Adrenal gland (tissue), 9 donors: ENCODE measurements at regions not wholly inside any gene's neighbourhood (a gene's known extent, or its start where the extent isn't known, plus 50 kb on each side); places are given as distances from the start of the nearest gene placed in this dataset.

Experiments used
- DNase-seq, 7 donors: peaks; one replicate each; pipeline ENCODE4 v3.0.0-alpha.2; 2019 to 2020
- H3K27ac ChIP-seq, 5 donors: fragments of 200-600 bp; sonication (generic) in 4 of 5; 1 replicate in 3 of 5; 2 replicates in 2 of 5; pipeline versions ENCODE4 v1.5.1 to v1.8.0; 2016 to 2020; ENCODE audit warnings: mild to moderate bottlenecking in 1 of 5
- H3K27me3 ChIP-seq: fragments of 200-600 bp; 2 replicates; pipeline ENCODE4 v1.8.0; 2021
- H3K36me3 ChIP-seq, 2 donors: fragments of 200-600 bp; replicated peaks in 1 of 2; 1 replicate in 1 of 2; 2 replicates in 1 of 2; pipeline versions ENCODE4 v1.5.1 to v1.8.0; 2018 to 2022
- H3K4me1 ChIP-seq, 2 donors: fragments of 200-600 bp; replicated peaks in 1 of 2; 1 replicate in 1 of 2; 2 replicates in 1 of 2; pipeline versions ENCODE4 v1.5.1 to v1.8.0; 2018 to 2021
- H3K4me3 ChIP-seq, 4 donors: fragments of 200-600 bp; sonication (generic) in 3 of 4; one replicate each; pipeline ENCODE4 v1.5.1; 2016 to 2018
- H3K9me3 ChIP-seq, 3 donors: fragments of 200-600 bp; sonication (generic) in 1 of 3; replicated peaks in 1 of 3; 1 replicate in 2 of 3; 2 replicates in 1 of 3; pipeline versions ENCODE4 v1.5.1 to v1.8.0; 2016 to 2021
- CTCF ChIP-seq, 6 experiments: fragments of 450-650 bp in 4 of 6; fragments of 200-600 bp in 2 of 6; sonication (generic) in 1 of 6; IDR thresholded peaks; 1 replicate in 5 of 6; 2 replicates in 1 of 6; pipeline versions ENCODE4 v1.5.1 to v1.8.0; 2016 to 2021; ENCODE audit warnings: antibody characterized with exemption in 6 of 6, mild to moderate bottlenecking in 2 of 6, moderate library complexity in 1 of 6
- POLR2A ChIP-seq, 2 donors: fragments of 450-650 bp; IDR thresholded peaks; one replicate each; pipeline ENCODE4 v1.6.1; 2017; ENCODE audit warnings: antibody characterized with exemption in 2 of 2, mild to moderate bottlenecking in 2 of 2, moderate library complexity in 1 of 2
- WGBS, 4 donors: extraction: QIAGEN DNeasy Blood & Tissue Kit in 2 of 4; methylation state at CpG; one replicate each; pipeline versions ENCODE4 v1.1.5 to v1.1.7; 2013 to 2017; 5-methylcytosine and 5-hydroxymethylcytosine counted together
- intact Hi-C, 2 donors: fragments of 100-400 bp; cut with DNase I; formaldehyde crosslinking; loops; one replicate each; pipeline versions ENCODE4 v1.14.1 to v1.15.0; 2022 to 2023
- donor health status: healthy with polysubstance abuse.
- donor health status: Bipolar disorder and iron deficiency.
- donor health status: DM: yes; HTN: yes; CAD: no.
- donor health status: DM: no; HTN: no; CAD: no.
- donor health status: DM: no; HTN: no; CAD: no.

DNA sequence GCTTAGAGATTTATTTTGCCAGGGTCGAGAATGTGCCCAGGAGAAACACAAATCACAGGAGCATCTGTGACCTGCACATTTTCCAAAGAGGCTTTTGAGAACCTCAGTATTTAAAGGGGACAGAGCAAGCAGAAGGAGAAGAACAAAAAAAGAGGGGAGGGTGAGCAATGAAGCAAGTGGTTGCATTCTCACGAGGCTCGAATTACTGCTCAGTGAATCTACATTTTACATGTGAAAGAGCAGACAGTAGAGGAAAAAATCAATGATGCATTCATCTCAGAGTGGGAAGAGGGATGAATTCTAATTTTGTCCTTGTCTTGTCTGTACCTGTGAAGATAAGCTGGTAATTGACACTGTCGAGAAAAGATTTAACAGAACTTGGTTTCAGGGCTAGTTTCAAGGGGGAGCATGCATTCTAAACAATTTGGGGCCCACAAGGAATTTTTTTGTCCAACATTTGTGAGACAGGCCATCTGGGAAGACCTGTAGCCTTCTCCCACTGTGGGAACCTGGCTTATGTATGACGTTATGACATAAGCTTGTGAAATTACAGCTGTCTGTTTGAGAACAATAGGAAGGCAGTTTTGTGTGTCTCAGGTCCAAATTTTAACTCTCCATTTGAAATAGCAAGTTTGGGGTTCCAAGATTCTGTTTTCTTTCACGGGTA, 855.1 kb downstream of the SLITRK5 start:
- DNase-seq = no peak
- TF ChIP-seq POLR2A (IDR thresholded peaks at IDR 0.05) = no peak
- no peak for TF ChIP-seq CTCF (IDR thresholded peaks at IDR 0.05)
- Histone ChIP-seq H3K4me3 (no peak overlapping the region), H3K27me3 (no peaks in the 10 kb centered on the region), H3K27ac (no peak overlapping the region), H3K9me3 (no peaks in the 10 kb centered on the region), H3K4me1 (no peaks in the 10 kb centered on the region), H3K36me3 (no peaks in the 10 kb centered on the region)
- WGBS, 4 donors = 63 to 71% (median 67%) methylated on average over 6 of the region's 6 CpGs
- intact Hi-C loops = no loop called here

- DNase-seq = no peak
- intact Hi-C loops = no loop called here
- WGBS, 4 donors = 88 to 95% (median 91%) methylated on average over 6 of the region's 6 CpGs
Measured at GRCh38 chr13:88526853-88527215, 855.7 kb downstream of the SLITRK5 start.

GRCh38 chr13:88541994-88542393, 870.8 kb downstream of the SLITRK5 start:
- Histone ChIP-seq H3K27me3 (no peaks in the 10 kb centered on the region), H3K4me1 (no peaks in the 10 kb centered on the region), H3K27ac (no peak overlapping the region), H3K4me3 (no peak overlapping the region), H3K9me3 (no peaks in the 10 kb centered on the region), H3K36me3 (no peaks in the 10 kb centered on the region)
- DNase-seq = no peak
- intact Hi-C loops = no loop called here
- TF ChIP-seq POLR2A (IDR thresholded peaks at IDR 0.05) = no peak
- no peak for TF ChIP-seq CTCF (IDR thresholded peaks at IDR 0.05)
- WGBS, 4 donors = 68 to 84% (median 83%) methylated on average over 1 of the region's 1 CpG

More at GRCh38 chr13:88526853-88527215, 855.7 kb downstream of the SLITRK5 start:
- no peak overlapping the region for H3K4me3 ChIP-seq
- no peak overlapping the region for H3K27ac ChIP-seq
- H3K9me3 ChIP-seq = peaks cover 0 to 3% (median 0%) of the 10 kb centered on the region in 3 donors
- no peaks in the 10 kb centered on the region for H3K4me1 ChIP-seq
- H3K36me3 ChIP-seq = no peaks in the 10 kb centered on the region
- TF ChIP-seq POLR2A (IDR thresholded peaks at IDR 0.05) (no peak), CTCF (IDR thresholded peaks at IDR 0.05) (no peak)
- H3K27me3 ChIP-seq = no peaks in the 10 kb centered on the region

DNA sequence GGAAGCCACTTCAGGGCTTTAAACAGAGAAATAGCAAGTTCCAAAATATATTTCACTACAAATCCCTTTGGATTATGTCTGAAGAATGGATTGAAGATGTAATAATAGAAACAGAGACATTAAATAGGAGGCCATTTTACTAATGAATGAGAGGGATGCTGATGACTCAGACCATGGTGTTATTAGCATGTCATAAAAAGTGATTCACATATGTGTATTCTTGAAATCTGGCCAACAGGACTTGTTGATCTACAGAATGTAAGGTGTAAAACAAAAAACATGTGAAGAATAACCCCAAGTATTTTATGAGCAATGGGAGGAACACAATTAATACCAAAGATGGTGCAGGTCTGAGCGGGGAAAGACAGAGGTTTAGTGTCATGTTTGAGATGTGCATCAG, 873.7 kb downstream of the SLITRK5 start:
- Histone ChIP-seq H3K9me3 (no peaks in the 10 kb centered on the region), H3K36me3 (no peaks in the 10 kb centered on the region), H3K27ac (no peak overlapping the region), H3K4me3 (no peak overlapping the region), H3K27me3 (no peaks in the 10 kb centered on the region), H3K4me1 (no peaks in the 10 kb centered on the region)
- TF ChIP-seq POLR2A (IDR thresholded peaks at IDR 0.05) (no peak), CTCF (IDR thresholded peaks at IDR 0.05) (no peak)
- 37 to 94% (median 88%) methylated on average over 1 of the region's 1 CpG for WGBS, 4 donors
- intact Hi-C loops = no loop called here
- DNase-seq = no peak
